ENCODE measurements at regions not wholly inside any gene's neighbourhood (a gene's known extent, or its start where the extent isn't known, plus 50 kb on each side); places are given as distances from the start of the nearest gene placed in this dataset.

DNA sequence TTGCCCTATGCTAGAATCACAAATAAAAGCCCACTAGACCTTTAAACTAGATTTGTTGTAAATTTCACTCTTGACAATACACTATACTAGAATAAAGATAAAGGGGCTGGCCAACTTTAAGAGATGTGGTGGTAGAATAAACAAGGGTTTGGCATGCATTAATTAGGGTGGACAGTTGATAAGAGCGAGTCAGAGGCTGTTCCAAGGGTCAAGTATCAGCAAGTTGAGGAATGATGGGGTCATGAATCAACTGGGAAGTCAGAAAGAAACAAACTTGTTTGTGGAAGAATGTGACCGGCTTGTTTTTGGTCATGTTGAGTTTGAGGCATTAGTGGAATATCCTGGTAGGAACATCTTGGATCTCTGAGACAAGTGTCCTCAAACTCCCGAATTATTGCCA, 398.3 kb upstream of the TNP1 start:
- TF ChIP-seq, protein P1, sequence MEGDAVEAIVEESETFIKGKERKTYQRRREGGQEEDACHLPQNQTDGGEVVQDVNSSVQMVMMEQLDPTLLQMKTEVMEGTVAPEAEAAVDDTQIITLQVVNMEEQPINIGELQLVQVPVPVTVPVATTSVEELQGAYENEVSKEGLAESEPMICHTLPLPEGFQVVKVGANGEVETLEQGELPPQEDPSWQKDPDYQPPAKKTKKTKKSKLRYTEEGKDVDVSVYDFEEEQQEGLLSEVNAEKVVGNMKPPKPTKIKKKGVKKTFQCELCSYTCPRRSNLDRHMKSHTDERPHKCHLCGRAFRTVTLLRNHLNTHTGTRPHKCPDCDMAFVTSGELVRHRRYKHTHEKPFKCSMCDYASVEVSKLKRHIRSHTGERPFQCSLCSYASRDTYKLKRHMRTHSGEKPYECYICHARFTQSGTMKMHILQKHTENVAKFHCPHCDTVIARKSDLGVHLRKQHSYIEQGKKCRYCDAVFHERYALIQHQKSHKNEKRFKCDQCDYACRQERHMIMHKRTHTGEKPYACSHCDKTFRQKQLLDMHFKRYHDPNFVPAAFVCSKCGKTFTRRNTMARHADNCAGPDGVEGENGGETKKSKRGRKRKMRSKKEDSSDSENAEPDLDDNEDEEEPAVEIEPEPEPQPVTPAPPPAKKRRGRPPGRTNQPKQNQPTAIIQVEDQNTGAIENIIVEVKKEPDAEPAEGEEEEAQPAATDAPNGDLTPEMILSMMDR (IDR thresholded peaks at IDR 0.05; ENCODE audit: insufficient read depth, low read depth, low read length) = no peak
- TF ChIP-seq EZH2 (IDR thresholded peaks at IDR 0.05; ENCODE audit: insufficient read depth, low read length) = no peak
